Testis (tissue), 2 donors: ENCODE measurements at regions not wholly inside any gene's neighbourhood (a gene's known extent, or its start where the extent isn't known, plus 50 kb on each side); places are given as distances from the start of the nearest gene placed in this dataset.

Source experiments
- DNase-seq: peaks from one replicate; pipeline ENCODE4 v3.0.0-alpha.2; 2019
- H3K27ac ChIP-seq, 2 donors: fragments of 200-600 bp; sonication (generic); one replicate each; pipeline ENCODE4 v1.5.1; 2019
- H3K27me3 ChIP-seq: fragments of 200-600 bp; sonication (generic); one replicate; pipeline ENCODE4 v1.5.1; 2019
- H3K36me3 ChIP-seq: fragments of 200-600 bp; sonication (generic); one replicate; pipeline ENCODE4 v1.5.1; 2017; ENCODE audit warnings: low read depth; ENCODE audit errors: missing control alignments
- H3K4me1 ChIP-seq: fragments of 200-600 bp; sonication (generic); one replicate; pipeline ENCODE4 v1.5.1; 2019
- H3K4me3 ChIP-seq, 2 donors: fragments of 200-600 bp; sonication (generic); one replicate each; pipeline ENCODE4 v1.5.1; 2017 to 2019
- H3K9me3 ChIP-seq: fragments of 200-600 bp; sonication (generic); one replicate; pipeline ENCODE4 v1.5.1; 2017
- CTCF ChIP-seq, 3 experiments: fragments of 450-650 bp in 2 of 3; fragments of 200-600 bp in 1 of 3; sonication (generic) in 1 of 3; IDR thresholded peaks; one replicate each; pipeline ENCODE4 v1.5.1; 2016 to 2019; ENCODE audit warnings: antibody characterized with exemption in 3 of 3, mild to moderate bottlenecking in 2 of 3, moderate library complexity in 1 of 3
- POLR2A ChIP-seq: fragments of 450-650 bp; IDR thresholded peaks from one replicate; pipeline ENCODE4 v1.6.1; 2017; ENCODE audit warnings: antibody characterized with exemption, mild to moderate bottlenecking, moderate library complexity
- WGBS, 2 donors: methylation state at CpG; one replicate each; pipeline ENCODE4 v1.1.5; 2018; 5-methylcytosine and 5-hydroxymethylcytosine counted together
- intact Hi-C: fragments of 100-400 bp; cut with DNase I; formaldehyde crosslinking; loops from one replicate; pipeline ENCODE4 v1.15.1; 2023; ENCODE audit warnings: low total_unique reads

- H3K4me1 ChIP-seq = peaks cover 13% of the 10 kb centered on the region
- H3K4me3 ChIP-seq = no peak overlapping the region
- no peaks in the 10 kb centered on the region for H3K9me3 ChIP-seq
- intact Hi-C loops = no loop called here
- 56 to 63% methylated on average over 9 of the region's 9 CpGs for WGBS, 2 donors
- peak overlapping the region in 1 of 2 donors; percentile 64 for H3K27ac ChIP-seq
- H3K27me3 ChIP-seq = no peaks in the 10 kb centered on the region
- no peaks in the 10 kb centered on the region for H3K36me3 ChIP-seq
- TF ChIP-seq POLR2A (no peak), CTCF (IDR thresholded peaks at IDR 0.05) (no peak)
- DNase-seq = no peak
Observed at GRCh38 chr12:98419081-98419794, 96.2 kb upstream of the TMPO start.

GRCh38 chr12:98419795-98420404 lies 95.5 kb upstream of the TMPO start:
- WGBS, 2 donors = 69 to 75% methylated on average over 10 to 16 of the region's 16 CpGs
- TF ChIP-seq POLR2A = no peak
- no peak for TF ChIP-seq CTCF (IDR thresholded peaks at IDR 0.05)
- Histone ChIP-seq H3K36me3 (no peaks in the 10 kb centered on the region), H3K4me3 (no peak overlapping the region), H3K27me3 (no peaks in the 10 kb centered on the region), H3K9me3 (no peaks in the 10 kb centered on the region), H3K4me1 (peaks cover 17% of the 10 kb centered on the region), H3K27ac (peak overlapping the region in 1 of 2 donors; percentile 64)
- intact Hi-C loops = loop anchor here (10.0 kb wide), 1 partner anchor 95 kb away; the partner anchor contains the start of gene TMPO
- DNase-seq = no peak

GRCh38 chr12:98420461-98420860 lies 94.9 kb upstream of the TMPO start:
- WGBS, 2 donors = 72 to 84% methylated on average over 5 to 6 of the region's 6 CpGs
- intact Hi-C loops = loop anchor here (10.0 kb wide), 1 partner anchor 94 kb away; the partner anchor contains the start of gene TMPO
- H3K36me3 ChIP-seq = no peaks in the 10 kb centered on the region
- no peak for DNase-seq
- no peaks in the 10 kb centered on the region for H3K9me3 ChIP-seq
- H3K4me1 ChIP-seq = peaks cover 20% of the 10 kb centered on the region
- H3K27ac ChIP-seq = no peak overlapping the region
- H3K27me3 ChIP-seq = no peaks in the 10 kb centered on the region
- H3K4me3 ChIP-seq = no peak overlapping the region
- no peak for TF ChIP-seq CTCF (IDR thresholded peaks at IDR 0.05)
- TF ChIP-seq POLR2A = no peak

- H3K36me3 ChIP-seq = no peaks in the 10 kb centered on the region
- intact Hi-C loops = loop anchor here (10.0 kb wide), 1 partner anchor 93 kb away; the partner anchor contains the start of gene TMPO
- DNase-seq = no peak
- peaks cover 20% of the 10 kb centered on the region for H3K4me1 ChIP-seq
- WGBS, 2 donors = 78 to 81% methylated on average over 3 to 7 of the region's 8 CpGs
- H3K27ac ChIP-seq = no peak overlapping the region
- H3K9me3 ChIP-seq = no peaks in the 10 kb centered on the region
- H3K27me3 ChIP-seq = no peaks in the 10 kb centered on the region
- TF ChIP-seq POLR2A (no peak), CTCF (IDR thresholded peaks at IDR 0.05) (no peak)
- no peak overlapping the region for H3K4me3 ChIP-seq
Observed at GRCh38 chr12:98421316-98421715, 94.1 kb upstream of the TMPO start.
